Thyroid gland (tissue), 4 donors: ENCODE measurements at regions not wholly inside any gene's neighbourhood (a gene's known extent, or its start where the extent isn't known, plus 50 kb on each side); places are given as distances from the start of the nearest gene placed in this dataset.

Source experiments
- DNase-seq, 2 donors: peaks; one replicate each; pipeline ENCODE4 v3.0.0-alpha.2; 2019
- H3K27ac ChIP-seq, 3 donors: fragments of 200-600 bp; sonication (generic); 1 replicate in 2 of 3; 2 replicates in 1 of 3; pipeline ENCODE4 v1.5.1; 2016 to 2019; ENCODE audit warnings: mild to moderate bottlenecking in 1 of 3, moderate library complexity in 1 of 3
- H3K27me3 ChIP-seq: fragments of 200-600 bp; sonication (generic); one replicate; pipeline ENCODE4 v1.5.1; 2019
- H3K36me3 ChIP-seq, 2 donors: fragments of 200-600 bp; sonication (generic); one replicate each; pipeline ENCODE4 v1.5.1; 2016 to 2019
- H3K4me1 ChIP-seq, 2 donors: fragments of 200-600 bp; sonication (generic); one replicate each; pipeline ENCODE4 v1.5.1; 2017 to 2019
- H3K4me3 ChIP-seq, 3 donors: fragments of 200-600 bp; sonication (generic); replicated peaks in 1 of 3; 1 replicate in 2 of 3; 2 replicates in 1 of 3; pipeline ENCODE4 v1.5.1; 2016; ENCODE audit warnings: mild to moderate bottlenecking in 1 of 3
- H3K9me3 ChIP-seq: fragments of 200-600 bp; sonication (generic); one replicate; pipeline ENCODE4 v1.5.1; 2017
- POLR2A ChIP-seq, 2 donors: fragments of 450-650 bp; IDR thresholded peaks; one replicate each; pipeline ENCODE4 v1.6.1; 2017; ENCODE audit warnings: antibody characterized with exemption in 2 of 2, mild to moderate bottlenecking in 2 of 2, moderate library complexity in 1 of 2
- WGBS, 2 donors: methylation state at CpG; one replicate each; pipeline ENCODE4 v1.1.5; 2017; 5-methylcytosine and 5-hydroxymethylcytosine counted together
- intact Hi-C: fragments of 100-400 bp; cut with DNase I; formaldehyde crosslinking; loops from one replicate; pipeline ENCODE4 v1.15.1; 2023
- TF ChIP-seq, protein P1 (sequence below), 6 experiments: fragments of 200-600 bp in 3 of 6; fragments of 450-650 bp in 3 of 6; sonication (generic) in 3 of 6; IDR thresholded peaks; one replicate each; pipeline ENCODE4 v1.5.1; 2016 to 2019; ENCODE audit warnings: antibody characterized with exemption in 6 of 6, mild to moderate bottlenecking in 2 of 6, inconsistent platforms in 1 of 6, moderate library complexity in 1 of 6

- 63 to 79% methylated on average over 12 of the region's 12 CpGs for WGBS, 2 donors
- intact Hi-C loops: no loop called here
- H3K4me3 ChIP-seq: no peak overlapping the region
- peak overlapping the region; percentile 78 to 80 (median 78) for H3K27ac ChIP-seq
- no peak for TF ChIP-seq POLR2A (IDR thresholded peaks at IDR 0.05)
- TF ChIP-seq, protein P1, sequence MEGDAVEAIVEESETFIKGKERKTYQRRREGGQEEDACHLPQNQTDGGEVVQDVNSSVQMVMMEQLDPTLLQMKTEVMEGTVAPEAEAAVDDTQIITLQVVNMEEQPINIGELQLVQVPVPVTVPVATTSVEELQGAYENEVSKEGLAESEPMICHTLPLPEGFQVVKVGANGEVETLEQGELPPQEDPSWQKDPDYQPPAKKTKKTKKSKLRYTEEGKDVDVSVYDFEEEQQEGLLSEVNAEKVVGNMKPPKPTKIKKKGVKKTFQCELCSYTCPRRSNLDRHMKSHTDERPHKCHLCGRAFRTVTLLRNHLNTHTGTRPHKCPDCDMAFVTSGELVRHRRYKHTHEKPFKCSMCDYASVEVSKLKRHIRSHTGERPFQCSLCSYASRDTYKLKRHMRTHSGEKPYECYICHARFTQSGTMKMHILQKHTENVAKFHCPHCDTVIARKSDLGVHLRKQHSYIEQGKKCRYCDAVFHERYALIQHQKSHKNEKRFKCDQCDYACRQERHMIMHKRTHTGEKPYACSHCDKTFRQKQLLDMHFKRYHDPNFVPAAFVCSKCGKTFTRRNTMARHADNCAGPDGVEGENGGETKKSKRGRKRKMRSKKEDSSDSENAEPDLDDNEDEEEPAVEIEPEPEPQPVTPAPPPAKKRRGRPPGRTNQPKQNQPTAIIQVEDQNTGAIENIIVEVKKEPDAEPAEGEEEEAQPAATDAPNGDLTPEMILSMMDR (IDR thresholded peaks at IDR 0.05): no peak
- H3K9me3 ChIP-seq: no peaks in the 10 kb centered on the region
- peaks cover 28 to 41% of the 10 kb centered on the region in 2 donors for H3K4me1 ChIP-seq
- H3K36me3 ChIP-seq: no peaks in the 10 kb centered on the region
- DNase-seq: peak; percentile 63 to 78
- no peaks in the 10 kb centered on the region for H3K27me3 ChIP-seq
Measured at GRCh38 chr2:236731767-236732580, 162.3 kb downstream of the ACKR3 start.

- no peaks in the 10 kb centered on the region for H3K27me3 ChIP-seq
- 73 to 86% methylated on average over 3 of the region's 3 CpGs for WGBS, 2 donors
- no peaks in the 10 kb centered on the region for H3K36me3 ChIP-seq
- H3K4me3 ChIP-seq: no peak overlapping the region
- no peak for DNase-seq
- intact Hi-C loops: no loop called here
- H3K4me1 ChIP-seq: peaks cover 28 to 41% of the 10 kb centered on the region in 2 donors
- H3K27ac ChIP-seq: no peak overlapping the region
- TF ChIP-seq POLR2A (IDR thresholded peaks at IDR 0.05): no peak
- TF ChIP-seq, protein P1 (IDR thresholded peaks at IDR 0.05): no peak
- no peaks in the 10 kb centered on the region for H3K9me3 ChIP-seq
Measured at GRCh38 chr2:236733156-236733555, 163.5 kb downstream of the ACKR3 start.

- Histone ChIP-seq H3K27ac (peak overlapping the region in 1 of 3 donors; percentile 37), H3K36me3 (no peaks in the 10 kb centered on the region), H3K9me3 (no peaks in the 10 kb centered on the region), H3K4me3 (no peak overlapping the region), H3K4me1 (peaks cover 28 to 35% of the 10 kb centered on the region in 2 donors), H3K27me3 (no peaks in the 10 kb centered on the region)
- no peak for DNase-seq
- 63 to 69% methylated on average over 6 of the region's 6 CpGs for WGBS, 2 donors
- intact Hi-C loops: no loop called here
- TF ChIP-seq POLR2A (IDR thresholded peaks at IDR 0.05): no peak
- TF ChIP-seq, protein P1 (IDR thresholded peaks at IDR 0.05): no peak
Measured at GRCh38 chr2:236735825-236736238, 166.2 kb downstream of the ACKR3 start.

- no peak for DNase-seq
- Histone ChIP-seq H3K9me3 (no peaks in the 10 kb centered on the region), H3K4me3 (no peak overlapping the region), H3K27me3 (no peaks in the 10 kb centered on the region), H3K36me3 (no peaks in the 10 kb centered on the region), H3K27ac (no peak overlapping the region), H3K4me1 (peaks cover 14 to 17% of the 10 kb centered on the region in 2 donors)
- no peak for TF ChIP-seq POLR2A (IDR thresholded peaks at IDR 0.05)
- TF ChIP-seq, protein P1 (IDR thresholded peaks at IDR 0.05): no peak
- WGBS, 2 donors: 95 to 96% methylated on average over 4 of the region's 4 CpGs
- intact Hi-C loops: no loop called here
Measured at GRCh38 chr2:236738030-236738429, 168.4 kb downstream of the ACKR3 start.

DNA sequence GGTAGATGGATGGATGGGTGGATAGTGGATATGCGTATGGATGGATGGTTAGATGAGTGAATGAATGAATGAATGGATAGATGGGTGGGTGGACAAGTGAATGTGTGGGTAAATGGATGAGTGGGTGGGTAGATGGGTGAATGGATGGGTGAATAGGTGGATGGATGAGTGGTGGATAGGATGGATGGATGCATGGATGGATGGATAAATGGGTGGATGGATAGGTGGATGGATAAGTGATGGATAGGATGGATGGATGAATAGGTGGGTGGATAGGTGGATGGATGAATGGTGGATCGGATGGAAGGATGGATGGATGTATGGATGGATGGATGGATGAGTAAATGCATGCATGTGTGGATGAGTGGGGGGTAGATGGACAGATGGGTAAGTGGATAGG lies 169.3 kb downstream of the ACKR3 start:
- H3K4me3 ChIP-seq: no peak overlapping the region
- no peaks in the 10 kb centered on the region for H3K36me3 ChIP-seq
- WGBS, 2 donors: 97% methylated on average over 2 of the region's 2 CpGs
- no peaks in the 10 kb centered on the region for H3K27me3 ChIP-seq
- intact Hi-C loops: no loop called here
- peaks cover 14 to 19% of the 10 kb centered on the region in 2 donors for H3K4me1 ChIP-seq
- no peaks in the 10 kb centered on the region for H3K9me3 ChIP-seq
- no peak for DNase-seq
- TF ChIP-seq, protein P1 (IDR thresholded peaks at IDR 0.05): no peak
- no peak for TF ChIP-seq POLR2A (IDR thresholded peaks at IDR 0.05)
- H3K27ac ChIP-seq: no peak overlapping the region
